ENCODE measurements at regions not wholly inside any gene's neighbourhood (a gene's known extent, or its start where the extent isn't known, plus 50 kb on each side); places are given as distances from the start of the nearest gene placed in this dataset.

DNA sequence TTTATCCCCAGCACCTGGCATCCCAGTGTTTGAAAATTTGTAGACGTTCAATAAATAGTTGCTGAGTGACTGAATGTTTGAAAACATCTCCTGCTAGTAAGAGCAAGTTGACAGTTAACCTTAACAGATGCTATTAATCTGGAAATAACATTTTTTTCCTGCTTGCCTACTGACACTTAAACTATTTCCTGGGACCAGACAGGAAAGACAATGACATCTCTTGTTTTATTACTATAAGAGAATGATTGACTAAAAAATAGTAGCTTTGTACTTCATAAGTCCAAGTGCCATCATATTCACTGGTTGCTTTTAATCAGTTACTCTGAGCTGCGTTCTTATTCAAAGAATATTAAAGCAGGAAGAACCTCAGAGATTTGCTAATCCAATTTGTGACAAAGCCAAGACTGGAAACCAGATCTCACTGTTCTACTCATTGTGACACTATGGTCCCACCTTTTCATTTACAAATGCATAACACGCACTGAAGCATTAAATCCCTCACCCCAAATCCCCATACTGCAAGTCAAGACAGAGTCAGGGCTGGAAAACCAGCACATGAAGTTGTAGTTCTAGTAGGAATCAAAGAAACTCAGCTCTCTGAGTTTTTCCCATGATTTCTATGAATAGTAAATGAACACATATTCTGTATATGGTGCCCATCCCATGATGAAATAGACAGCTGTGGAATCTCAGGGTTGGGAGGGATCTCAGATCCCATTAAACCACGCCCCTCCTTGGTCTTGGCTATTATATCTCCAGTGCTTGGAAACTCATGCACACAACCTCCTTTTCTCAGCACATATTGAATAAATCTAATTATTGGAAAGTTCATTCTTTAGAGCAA lies 212.7 kb upstream of the P2RY1 start:
- TF ChIP-seq MAX (IDR thresholded peaks at IDR 0.05; ENCODE audit: low read depth, low read length), result no peak
- TF ChIP-seq CTCF (IDR thresholded peaks at IDR 0.05; ENCODE audit: low read depth, low read length), result no peak
- TF ChIP-seq MYC (IDR thresholded peaks at IDR 0.05; ENCODE audit: low read depth, low read length), result no peak
- TF ChIP-seq POLR2A (IDR thresholded peaks at IDR 0.05; ENCODE audit: extremely low read depth, insufficient read length), result no peak
- no peak for DNase-seq (ENCODE audit: low read depth)
- no peak overlapping the region for H3K4me3 ChIP-seq (ENCODE audit: low read depth, low read length)

DNA sequence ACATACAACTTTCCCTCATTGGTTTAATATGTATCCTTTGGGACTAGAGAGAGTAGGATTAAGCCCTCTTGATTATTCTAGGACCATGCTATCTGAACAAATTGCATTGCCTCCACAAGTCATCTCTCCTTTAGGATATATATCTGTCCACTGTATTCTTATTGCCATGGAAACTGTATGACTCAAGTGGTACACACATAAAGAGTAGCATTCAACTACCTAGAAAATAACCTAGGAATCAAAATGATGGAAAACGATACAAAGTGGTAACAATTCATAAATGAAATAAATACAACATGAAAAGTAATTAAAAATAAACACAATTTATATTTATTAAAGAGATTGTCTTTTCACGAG lies 212.1 kb upstream of the P2RY1 start:
- no peak for DNase-seq (ENCODE audit: low read depth)
- TF ChIP-seq MAX (IDR thresholded peaks at IDR 0.05; ENCODE audit: low read depth, low read length) (no peak), POLR2A (IDR thresholded peaks at IDR 0.05; ENCODE audit: extremely low read depth, insufficient read length) (no peak), MYC (IDR thresholded peaks at IDR 0.05; ENCODE audit: low read depth, low read length) (no peak)
- H3K4me3 ChIP-seq (ENCODE audit: low read depth, low read length), result no peak overlapping the region

DNA sequence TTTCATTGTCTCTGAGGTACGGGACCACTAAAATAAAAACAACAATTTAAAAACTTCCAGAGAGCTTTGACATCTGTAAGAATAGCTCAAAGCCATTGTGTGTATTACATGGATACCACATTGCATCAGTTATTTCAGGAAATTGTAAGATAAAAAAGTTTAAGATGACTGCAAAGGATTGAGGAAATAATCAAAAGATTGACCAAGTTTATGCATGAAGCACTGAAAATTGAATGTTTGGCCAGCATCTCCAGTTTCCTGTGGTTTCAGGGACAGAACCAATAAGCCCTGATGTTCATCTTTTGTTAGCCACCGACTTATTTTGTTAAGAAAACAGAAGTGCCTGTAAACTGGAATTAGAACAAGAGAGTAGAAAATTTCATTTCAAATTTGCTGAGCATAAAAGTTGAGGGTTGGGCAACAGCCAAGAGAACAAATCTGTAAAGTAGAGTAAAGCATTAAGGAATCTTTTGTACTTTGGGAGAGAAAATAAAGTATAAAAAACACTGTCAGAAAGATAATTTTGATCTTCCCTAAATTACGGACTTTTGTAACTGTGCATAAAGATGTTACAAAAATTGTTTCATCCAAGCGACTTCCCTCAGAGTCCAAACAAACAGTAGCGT lies 211.5 kb upstream of the P2RY1 start:
- no peak for DNase-seq (ENCODE audit: low read depth)
- no peak overlapping the region for H3K4me3 ChIP-seq (ENCODE audit: low read depth, low read length)
- TF ChIP-seq POLR2A (IDR thresholded peaks at IDR 0.05; ENCODE audit: extremely low read depth, insufficient read length), result no peak
- no peak for TF ChIP-seq CTCF (IDR thresholded peaks at IDR 0.05; ENCODE audit: low read depth, low read length)
- no peak for TF ChIP-seq MAX (IDR thresholded peaks at IDR 0.05; ENCODE audit: low read depth, low read length)
- no peak for TF ChIP-seq MYC (IDR thresholded peaks at IDR 0.05; ENCODE audit: low read depth, low read length)

DNA sequence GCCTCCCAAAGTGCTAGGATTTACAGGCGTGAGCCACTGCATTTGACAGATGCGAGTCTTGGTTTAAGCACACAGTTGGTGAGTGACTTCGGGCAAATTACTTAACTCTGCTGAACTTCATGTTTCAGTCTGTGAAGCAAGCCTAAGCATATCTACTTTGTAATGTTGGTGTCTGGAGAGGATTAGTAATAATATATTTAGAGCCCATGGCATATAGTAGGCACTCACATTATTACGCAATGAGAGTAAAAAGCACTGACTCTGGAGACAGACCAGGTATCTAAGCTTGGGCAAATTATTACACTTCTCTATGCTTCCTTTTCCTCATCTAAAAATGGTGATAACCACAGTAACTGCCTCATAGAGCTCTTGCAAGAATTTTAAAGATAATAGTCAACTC lies 208.7 kb upstream of the P2RY1 start:
- DNase-seq (ENCODE audit: low read depth), result no peak
- no peak overlapping the region for H3K4me3 ChIP-seq (ENCODE audit: low read depth, low read length)
- TF ChIP-seq POLR2A (IDR thresholded peaks at IDR 0.05; ENCODE audit: extremely low read depth, insufficient read length) (no peak), MYC (IDR thresholded peaks at IDR 0.05; ENCODE audit: low read depth, low read length) (no peak), MAX (IDR thresholded peaks at IDR 0.05; ENCODE audit: low read depth, low read length) (no peak), CTCF (IDR thresholded peaks at IDR 0.05; ENCODE audit: low read depth, low read length) (no peak)

DNA sequence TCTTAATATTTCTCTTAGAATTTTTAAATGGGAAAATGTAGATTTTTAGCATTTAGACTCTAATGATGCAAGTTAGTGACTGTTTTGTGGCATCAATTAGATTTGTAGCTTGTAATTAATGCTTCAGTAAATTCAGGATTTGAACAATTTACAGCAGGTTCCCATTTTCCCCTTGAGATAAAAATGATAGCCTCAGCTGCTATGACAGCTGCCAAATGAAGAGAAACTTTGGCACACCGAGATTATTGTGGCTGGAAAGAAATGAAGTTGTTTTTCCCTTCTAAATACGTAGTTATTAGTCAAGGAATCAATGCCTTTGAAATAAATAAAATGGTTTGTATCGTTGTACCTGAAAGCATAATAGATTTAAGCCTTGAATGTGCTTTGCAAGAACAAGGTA lies 206.4 kb upstream of the P2RY1 start:
- H3K4me3 ChIP-seq (ENCODE audit: low read depth, low read length), result no peak overlapping the region
- TF ChIP-seq MAX (IDR thresholded peaks at IDR 0.05; ENCODE audit: low read depth, low read length) (no peak), CTCF (IDR thresholded peaks at IDR 0.05; ENCODE audit: low read depth, low read length) (no peak), MYC (IDR thresholded peaks at IDR 0.05; ENCODE audit: low read depth, low read length) (no peak), POLR2A (IDR thresholded peaks at IDR 0.05; ENCODE audit: extremely low read depth, insufficient read length) (no peak)
- DNase-seq (ENCODE audit: low read depth), result no peak

Data from NB4 (cell line).